Liver (tissue), 8 donors: ENCODE measurements at regions not wholly inside any gene's neighbourhood (a gene's known extent, or its start where the extent isn't known, plus 50 kb on each side); places are given as distances from the start of the nearest gene placed in this dataset.

Experiments used
- DNase-seq: peaks from one replicate; pipeline ENCODE4 v3.0.0-alpha.2; 2017; ENCODE audit warnings: low spot score
- H3K27ac ChIP-seq, 2 donors: one replicate each; pipeline ENCODE4 v1.7.0; 2013; ENCODE audit warnings: inconsistent platforms in 2 of 2, low read length in 2 of 2, control low read depth in 1 of 2, low read depth in 1 of 2, mild to moderate bottlenecking in 1 of 2
- H3K27me3 ChIP-seq, 4 donors: one replicate each; pipeline versions ENCODE4 v1.6.1 to v1.7.0; 2013; ENCODE audit warnings: low read length in 3 of 4, inconsistent platforms in 1 of 4, mild to moderate bottlenecking in 1 of 4, moderate library complexity in 1 of 4; ENCODE audit not compliant: control insufficient read depth in 4 of 4, insufficient read depth in 4 of 4
- H3K36me3 ChIP-seq, 4 donors: one replicate each; pipeline versions ENCODE4 v1.6.1 to v1.7.0; 2013; ENCODE audit warnings: low read length in 3 of 4, mild to moderate bottlenecking in 3 of 4, low read depth in 1 of 4, moderate library complexity in 1 of 4; ENCODE audit not compliant: control insufficient read depth in 4 of 4, insufficient read depth in 3 of 4
- H3K4me1 ChIP-seq, 4 donors: one replicate each; pipeline versions ENCODE4 v1.6.1 to v1.7.0; 2013; ENCODE audit warnings: low read length in 3 of 4, mild to moderate bottlenecking in 3 of 4, moderate library complexity in 1 of 4; ENCODE audit not compliant: control insufficient read depth in 4 of 4, insufficient read depth in 4 of 4
- H3K4me3 ChIP-seq, 3 donors: one replicate each; pipeline versions ENCODE4 v1.6.1 to v1.7.0; 2013; ENCODE audit warnings: low read length in 3 of 3, control low read depth in 1 of 3, low read depth in 1 of 3, mild to moderate bottlenecking in 1 of 3
- H3K9ac ChIP-seq, 2 donors: one replicate each; pipeline ENCODE4 v1.7.0; 2013; ENCODE audit warnings: low read length in 2 of 2, mild to moderate bottlenecking in 2 of 2, moderate library complexity in 2 of 2, control low read depth in 1 of 2, low read depth in 1 of 2
- H3K9me3 ChIP-seq, 4 donors: one replicate each; pipeline versions ENCODE4 v1.6.1 to v1.7.0; 2013; ENCODE audit warnings: low read length in 3 of 4; ENCODE audit not compliant: control insufficient read depth in 4 of 4
- ATF3 ChIP-seq: IDR thresholded peaks from 2 replicates; pipeline ENCODE4 v1.6.1; 2016; ENCODE audit warnings: antibody characterized with exemption
- CTCF ChIP-seq: fragments of 150-350 bp; IDR thresholded peaks from 2 replicates; pipeline ENCODE4 v1.5.1; 2017; ENCODE audit warnings: improper control_type of control experiment, low read depth, low read length; ENCODE audit not compliant: missing input control
- EGR1 ChIP-seq, 2 donors: IDR thresholded peaks; 2 replicates each; pipeline ENCODE4 v1.6.1; 2016 to 2018; ENCODE audit warnings: antibody characterized with exemption in 2 of 2, low read depth in 2 of 2
- FOXA1 ChIP-seq: IDR thresholded peaks from 2 replicates; pipeline ENCODE4 v1.6.1; 2016; ENCODE audit warnings: antibody characterized with exemption
- FOXA2 ChIP-seq: IDR thresholded peaks from 2 replicates; pipeline ENCODE4 v1.6.1; 2016; ENCODE audit warnings: antibody characterized with exemption
- HNF4A ChIP-seq, 2 donors: conservative IDR thresholded peaks; 2 replicates each; pipeline ENCODE4 v1.6.1; 2016; ENCODE audit warnings: antibody characterized with exemption in 2 of 2, mild to moderate bottlenecking in 2 of 2
- HNF4G ChIP-seq: IDR thresholded peaks from 2 replicates; pipeline ENCODE4 v1.6.1; 2016; ENCODE audit warnings: antibody characterized with exemption
- JUND ChIP-seq, 2 donors: IDR thresholded peaks; 2 replicates each; pipeline ENCODE4 v1.6.1; 2016; ENCODE audit warnings: antibody characterized with exemption in 2 of 2
- MAX ChIP-seq: IDR thresholded peaks from 2 replicates; pipeline ENCODE4 v1.6.1; 2016; ENCODE audit warnings: antibody characterized with exemption
- NR2F2 ChIP-seq: IDR thresholded peaks from 2 replicates; pipeline ENCODE4 v1.6.1; 2016; ENCODE audit warnings: antibody characterized with exemption
- RAD21 ChIP-seq, 2 donors: IDR thresholded peaks; 2 replicates each; pipeline ENCODE4 v1.6.1; 2016; ENCODE audit warnings: antibody characterized with exemption in 2 of 2, mild to moderate bottlenecking in 2 of 2
- REST ChIP-seq: IDR thresholded peaks from 2 replicates; pipeline ENCODE4 v1.6.1; 2016; ENCODE audit warnings: antibody characterized with exemption, mild to moderate bottlenecking
- RXRA ChIP-seq, 2 donors: IDR thresholded peaks; 2 replicates each; pipeline ENCODE4 v1.6.1; 2017 to 2018; ENCODE audit warnings: antibody characterized with exemption in 2 of 2, mild to moderate bottlenecking in 1 of 2
- SP1 ChIP-seq: IDR thresholded peaks from 2 replicates; pipeline ENCODE4 v1.6.1; 2018; ENCODE audit warnings: antibody characterized with exemption, mild to moderate bottlenecking
- TAF1 ChIP-seq: conservative IDR thresholded peaks from 2 replicates; pipeline ENCODE4 v1.6.1; 2016; ENCODE audit warnings: antibody characterized with exemption, mild to moderate bottlenecking
- YY1 ChIP-seq: IDR thresholded peaks from 2 replicates; pipeline ENCODE4 v1.6.1; 2016; ENCODE audit warnings: antibody characterized with exemption, mild to moderate bottlenecking
- ZBTB33 ChIP-seq: IDR thresholded peaks from 2 replicates; pipeline ENCODE4 v1.6.1; 2016; ENCODE audit warnings: antibody characterized with exemption
- WGBS: extraction: QIAGEN DNeasy Blood & Tissue Kit; methylation state at CpG from one replicate; pipeline ENCODE4 v1.1.7; 2013; 5-methylcytosine and 5-hydroxymethylcytosine counted together
- donor health status: healthy.
- donor health status: healthy.
- donor health status: healthy.
- donor health status: healthy.
- donor health status: healthy.

GRCh38 chr2:199659207-199659606, 191.8 kb downstream of the FTCDNL1 start (continued):
- TF ChIP-seq ATF3 (no peak), RXRA (IDR thresholded peaks at IDR 0.05) (no peak)

GRCh38 chr2:199646439-199646838, 188.7 kb upstream of the SATB2 start:
- no peak overlapping the region for H3K9ac ChIP-seq
- H3K9me3 ChIP-seq, result no peaks in the 10 kb centered on the region
- no peak overlapping the region for H3K4me3 ChIP-seq
- TF ChIP-seq HNF4G (no peak), RAD21 (IDR thresholded peaks at IDR 0.05) (no peak), FOXA2 (no peak), JUND (IDR thresholded peaks at IDR 0.05) (no peak), EGR1 (IDR thresholded peaks at IDR 0.05; ENCODE audit: low read depth in 2 of 2) (no peak), MAX (no peak), ATF3 (no peak), TAF1 (no peak), FOXA1 (no peak), RXRA (IDR thresholded peaks at IDR 0.05) (no peak), NR2F2 (no peak), HNF4A (conservative IDR thresholded peaks at IDR 0.05) (no peak), CTCF (no peak), YY1 (no peak), REST (no peak), SP1 (no peak)
- H3K36me3 ChIP-seq, result no peaks in the 10 kb centered on the region
- no peaks in the 10 kb centered on the region for H3K27me3 ChIP-seq
- H3K4me1 ChIP-seq, result no peaks in the 10 kb centered on the region
- WGBS, result 72% methylated on average over 2 of the region's 2 CpGs
- DNase-seq, result no peak
- no peak overlapping the region for H3K27ac ChIP-seq

- H3K27ac ChIP-seq, result no peak overlapping the region
- 71% methylated on average over 4 of the region's 4 CpGs for WGBS
- TF ChIP-seq ZBTB33 (no peak), RXRA (IDR thresholded peaks at IDR 0.05) (no peak), CTCF (no peak), EGR1 (IDR thresholded peaks at IDR 0.05; ENCODE audit: low read depth in 2 of 2) (no peak), HNF4A (conservative IDR thresholded peaks at IDR 0.05) (no peak), JUND (IDR thresholded peaks at IDR 0.05) (no peak), REST (no peak), HNF4G (no peak)
Measured at GRCh38 chr2:199631129-199631528, 173.4 kb upstream of the SATB2 start.

More at GRCh38 chr2:199631129-199631528, 173.4 kb upstream of the SATB2 start:
- Histone ChIP-seq H3K4me1 (no peaks in the 10 kb centered on the region), H3K4me3 (no peak overlapping the region), H3K9me3 (no peaks in the 10 kb centered on the region), H3K27me3 (no peaks in the 10 kb centered on the region), H3K36me3 (no peaks in the 10 kb centered on the region), H3K9ac (no peak overlapping the region)
- no peak for DNase-seq
